Prostate gland (tissue), 2 donors: ENCODE measurements at regions not wholly inside any gene's neighbourhood (a gene's known extent, or its start where the extent isn't known, plus 50 kb on each side); places are given as distances from the start of the nearest gene placed in this dataset.

Source experiments
- CTCF ChIP-seq, 4 experiments: fragments of 200-600 bp in 2 of 4; fragments of 450-650 bp in 2 of 4; sonication (generic) in 2 of 4; IDR thresholded peaks; 1 replicate in 3 of 4; 2 replicates in 1 of 4; pipeline ENCODE4 v1.5.1; 2016 to 2019; ENCODE audit warnings: antibody characterized with exemption in 4 of 4, mild to moderate bottlenecking in 2 of 4, moderate library complexity in 2 of 4
- POLR2A ChIP-seq: fragments of 450-650 bp; IDR thresholded peaks from one replicate; pipeline ENCODE4 v1.6.1; 2016; ENCODE audit warnings: antibody characterized with exemption, mild to moderate bottlenecking
- POLR2AphosphoS5 ChIP-seq: sonication (generic); formaldehyde crosslinking; IDR thresholded peaks from one replicate; pipeline ENCODE4 v1.6.1; 2017; ENCODE audit warnings: antibody characterized with exemption

GRCh38 chr19:13561461-13561860 is 55.2 kb upstream of the CACNA1A start:
- TF ChIP-seq CTCF (IDR thresholded peaks at IDR 0.05) (no peak), POLR2AphosphoS5 (no peak), POLR2A (no peak)
